ENCODE measurements at regions not wholly inside any gene's neighbourhood (a gene's known extent, or its start where the extent isn't known, plus 50 kb on each side); places are given as distances from the start of the nearest gene placed in this dataset.
"Not testable (repeated sequence)": the region's sequence is repeated elsewhere in the genome, so short reads cannot be mapped to it uniquely, and the experiment has no call there.

DNA sequence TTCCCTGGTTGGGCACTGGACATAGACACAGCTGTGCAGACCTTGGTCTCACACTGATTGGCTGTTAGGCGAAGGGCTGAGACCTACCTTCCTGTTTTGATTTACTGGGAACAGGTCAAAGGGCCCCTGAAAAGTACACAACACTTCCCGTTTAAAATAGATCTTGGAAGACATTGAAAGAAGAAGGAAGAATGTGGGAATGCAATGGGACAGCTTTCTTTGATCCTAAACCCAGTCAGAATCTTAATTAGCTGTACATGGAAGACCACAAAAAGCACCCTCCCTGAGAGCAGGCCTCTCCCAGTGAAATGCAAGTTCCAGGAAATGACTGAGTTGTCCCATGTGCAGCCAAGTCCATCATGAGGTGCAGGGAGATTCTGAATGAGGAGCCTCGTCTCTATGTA, 83.6 kb upstream of the EXOC2 start:
- no peak overlapping the region for H3K27ac ChIP-seq
- H3K9me3 ChIP-seq: no peaks in the 10 kb centered on the region
- no peaks in the 10 kb centered on the region for H3K36me3 ChIP-seq (ENCODE audit: low read depth, missing control alignments)
- H3K4me3 ChIP-seq: no peak overlapping the region
- DNase-seq: no peak
- no peaks in the 10 kb centered on the region for H3K4me1 ChIP-seq
- 57 to 75% methylated on average over 3 of the region's 3 CpGs for WGBS, 2 donors
- H3K27me3 ChIP-seq: no peaks in the 10 kb centered on the region
- TF ChIP-seq POLR2A (IDR thresholded peaks at IDR 0.05): no peak
- TF ChIP-seq, protein P1, sequence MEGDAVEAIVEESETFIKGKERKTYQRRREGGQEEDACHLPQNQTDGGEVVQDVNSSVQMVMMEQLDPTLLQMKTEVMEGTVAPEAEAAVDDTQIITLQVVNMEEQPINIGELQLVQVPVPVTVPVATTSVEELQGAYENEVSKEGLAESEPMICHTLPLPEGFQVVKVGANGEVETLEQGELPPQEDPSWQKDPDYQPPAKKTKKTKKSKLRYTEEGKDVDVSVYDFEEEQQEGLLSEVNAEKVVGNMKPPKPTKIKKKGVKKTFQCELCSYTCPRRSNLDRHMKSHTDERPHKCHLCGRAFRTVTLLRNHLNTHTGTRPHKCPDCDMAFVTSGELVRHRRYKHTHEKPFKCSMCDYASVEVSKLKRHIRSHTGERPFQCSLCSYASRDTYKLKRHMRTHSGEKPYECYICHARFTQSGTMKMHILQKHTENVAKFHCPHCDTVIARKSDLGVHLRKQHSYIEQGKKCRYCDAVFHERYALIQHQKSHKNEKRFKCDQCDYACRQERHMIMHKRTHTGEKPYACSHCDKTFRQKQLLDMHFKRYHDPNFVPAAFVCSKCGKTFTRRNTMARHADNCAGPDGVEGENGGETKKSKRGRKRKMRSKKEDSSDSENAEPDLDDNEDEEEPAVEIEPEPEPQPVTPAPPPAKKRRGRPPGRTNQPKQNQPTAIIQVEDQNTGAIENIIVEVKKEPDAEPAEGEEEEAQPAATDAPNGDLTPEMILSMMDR (IDR thresholded peaks at IDR 0.05): no peak
- intact Hi-C loops (cut with DNase I; ENCODE audit: low total_unique reads): no loop called here

DNA sequence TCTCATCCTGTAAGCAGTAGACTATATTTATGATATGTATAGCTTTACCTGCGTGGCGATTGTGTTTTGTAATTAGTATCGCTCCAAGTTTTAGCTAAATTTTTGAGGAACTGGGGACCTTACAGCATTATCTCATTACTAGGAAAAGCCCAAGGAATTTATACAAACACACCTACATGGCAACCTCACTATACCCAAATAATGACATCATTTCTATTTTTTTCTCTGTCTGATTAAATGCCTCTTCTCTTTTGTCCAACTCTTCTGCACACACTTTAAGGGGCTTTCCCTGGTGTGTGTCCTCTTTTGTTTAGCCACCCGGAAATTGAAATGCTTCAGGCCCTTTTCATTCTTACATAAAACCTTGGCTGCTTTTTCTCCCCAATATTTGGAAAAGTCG, 82.9 kb upstream of the EXOC2 start:
- H3K4me3 ChIP-seq: no peak overlapping the region
- no peaks in the 10 kb centered on the region for H3K36me3 ChIP-seq (ENCODE audit: low read depth, missing control alignments)
- no peak for DNase-seq
- intact Hi-C loops (cut with DNase I; ENCODE audit: low total_unique reads): no loop called here
- H3K27me3 ChIP-seq: no peaks in the 10 kb centered on the region
- no peak for TF ChIP-seq POLR2A (IDR thresholded peaks at IDR 0.05)
- TF ChIP-seq, protein P1 (IDR thresholded peaks at IDR 0.05): no peak
- H3K4me1 ChIP-seq: no peaks in the 10 kb centered on the region
- WGBS, 2 donors: 47 to 64% methylated on average over 5 of the region's 5 CpGs
- no peak overlapping the region for H3K27ac ChIP-seq
- no peaks in the 10 kb centered on the region for H3K9me3 ChIP-seq

DNA sequence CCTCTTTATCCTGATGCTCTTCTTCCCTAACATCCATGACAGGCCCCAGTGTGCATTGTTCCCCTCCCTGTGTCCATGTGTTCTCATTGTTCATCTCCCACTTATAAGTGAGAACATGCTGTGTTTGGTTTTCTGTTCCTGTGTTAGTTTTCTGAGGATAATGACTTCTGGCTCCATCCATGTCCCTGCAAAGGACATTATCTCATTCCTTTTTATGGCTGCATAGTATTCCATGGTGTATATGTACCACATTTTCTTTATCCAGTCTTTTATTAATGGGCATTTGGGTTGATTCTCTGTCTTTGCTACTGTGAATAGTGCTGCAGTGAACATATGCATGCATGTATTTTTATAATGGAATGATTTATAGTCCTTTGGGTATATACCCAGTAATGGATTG, 78.7 kb upstream of the EXOC2 start:
- H3K27me3 ChIP-seq; H3K9me3 ChIP-seq; H3K27ac ChIP-seq; H3K4me3 ChIP-seq; intact Hi-C loops (cut with DNase I; ENCODE audit: low total_unique reads); H3K4me1 ChIP-seq; DNase-seq; H3K36me3 ChIP-seq (ENCODE audit: low read depth, missing control alignments): not testable (repeated sequence)

DNA sequence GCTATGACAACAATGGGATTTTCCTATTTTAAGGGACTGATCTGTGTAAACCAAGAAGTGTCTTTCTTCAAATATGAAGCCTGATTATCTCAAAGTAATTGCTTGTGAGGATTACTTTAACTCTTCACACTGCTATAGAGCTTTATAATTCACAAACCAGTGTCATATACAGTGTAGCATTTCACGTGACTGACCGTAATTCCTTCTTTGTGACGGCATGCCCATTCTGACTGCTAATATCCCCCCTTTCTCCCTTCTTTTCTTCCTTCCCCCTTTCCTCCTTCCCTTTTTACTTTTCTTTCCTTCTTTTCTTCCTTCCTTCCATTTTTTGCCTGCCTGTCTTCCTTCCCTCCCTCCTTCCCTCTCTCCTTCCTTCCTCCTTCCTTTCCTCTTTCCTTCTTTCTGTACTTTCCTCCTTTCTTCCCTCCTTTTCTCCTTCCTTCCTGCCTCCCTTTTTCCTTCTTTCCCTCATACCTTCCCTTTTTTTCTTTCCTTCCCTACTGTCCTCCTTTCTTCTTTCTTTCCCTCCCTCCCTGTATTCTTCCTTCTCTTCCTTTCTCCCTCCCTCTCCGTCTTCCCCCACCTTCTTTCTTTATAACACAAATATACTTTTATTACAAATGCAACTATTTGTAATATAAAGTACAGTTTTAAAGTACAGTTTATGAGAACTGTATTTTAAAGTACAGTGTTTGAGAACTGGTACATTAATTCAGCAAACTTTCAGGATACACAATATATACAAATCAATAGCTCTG, 75.0 kb upstream of the EXOC2 start:
- Histone ChIP-seq H3K4me1 (no peaks in the 10 kb centered on the region), H3K36me3 (ENCODE audit: low read depth, missing control alignments) (no peaks in the 10 kb centered on the region)

DNA sequence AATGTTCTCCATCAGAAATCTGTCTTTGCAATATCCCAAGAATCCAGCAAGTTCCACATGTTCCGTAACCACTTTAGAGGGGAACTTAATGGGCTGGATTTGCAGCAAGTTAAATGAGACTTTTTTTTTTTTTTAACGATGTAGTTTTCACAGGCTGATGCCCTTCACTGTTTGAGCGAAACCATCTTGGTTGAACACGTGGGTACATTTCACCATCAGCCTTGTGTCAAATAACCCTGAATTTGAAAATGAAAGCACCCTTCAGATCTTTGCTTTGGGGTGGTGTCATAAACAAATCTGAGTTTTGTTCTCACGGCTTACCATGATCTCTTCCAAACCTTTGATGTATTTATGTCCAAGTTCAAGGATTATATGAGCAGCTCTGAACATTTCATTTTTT, 73.7 kb upstream of the EXOC2 start:
- no peaks in the 10 kb centered on the region for H3K27me3 ChIP-seq
- intact Hi-C loops (cut with DNase I; ENCODE audit: low total_unique reads): no loop called here
- TF ChIP-seq POLR2A (IDR thresholded peaks at IDR 0.05): no peak
- TF ChIP-seq, protein P1 (IDR thresholded peaks at IDR 0.05): no peak
- no peak for DNase-seq
- H3K27ac ChIP-seq: no peak overlapping the region
- no peaks in the 10 kb centered on the region for H3K9me3 ChIP-seq
- H3K4me1 ChIP-seq: no peaks in the 10 kb centered on the region
- WGBS, 2 donors: 49 to 54% methylated on average over 5 of the region's 5 CpGs
- H3K36me3 ChIP-seq (ENCODE audit: low read depth, missing control alignments): no peaks in the 10 kb centered on the region
- no peak overlapping the region for H3K4me3 ChIP-seq

More for the DNA sequence above, 75.0 kb upstream of the EXOC2 start:
- Histone ChIP-seq H3K27ac (no peak overlapping the region), H3K9me3 (no peaks in the 10 kb centered on the region), H3K27me3 (no peaks in the 10 kb centered on the region), H3K4me3 (no peak overlapping the region)
- intact Hi-C loops (cut with DNase I; ENCODE audit: low total_unique reads): no loop called here
- TF ChIP-seq, protein P1 (IDR thresholded peaks at IDR 0.05): no peak
- no peak for TF ChIP-seq POLR2A (IDR thresholded peaks at IDR 0.05)
- 87 to 93% methylated on average over 4 of the region's 4 CpGs for WGBS, 2 donors
- DNase-seq: no peak

Measured in testis (tissue), 2 donors.